ENCODE measurements at regions not wholly inside any gene's neighbourhood (a gene's known extent, or its start where the extent isn't known, plus 50 kb on each side); places are given as distances from the start of the nearest gene placed in this dataset.

DNA sequence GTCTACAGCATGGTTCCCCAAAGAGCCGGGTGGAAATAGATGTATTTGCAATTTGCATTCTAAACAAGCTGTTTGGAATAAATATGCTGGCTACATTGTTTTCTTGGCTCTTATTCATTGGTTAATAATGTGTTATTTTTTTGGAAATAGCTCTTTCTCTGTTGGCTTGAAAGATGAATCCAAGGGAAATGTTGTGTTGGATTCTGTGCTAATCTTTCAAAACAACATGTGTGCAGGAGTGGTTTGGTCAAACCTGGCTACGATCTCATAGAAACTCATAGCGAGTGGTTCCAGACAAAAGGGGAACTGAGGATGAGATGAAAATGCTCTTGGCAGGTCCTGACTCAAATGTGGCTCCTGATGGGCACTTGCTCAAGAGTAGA, 63.7 kb upstream of the CXCL14 start:
- no peak for ATAC-seq
- H3K27ac Mint-ChIP-seq: no peak overlapping the region
- H3K4me1 Mint-ChIP-seq: no peaks in the 10 kb centered on the region
- no peak overlapping the region for H3K4me3 Mint-ChIP-seq
- DNase-seq: no peak
- H3K27me3 Mint-ChIP-seq: peaks cover 15% of the 10 kb centered on the region
- H3K36me3 Mint-ChIP-seq (ENCODE audit: low read depth): no peaks in the 10 kb centered on the region
- no peaks in the 10 kb centered on the region for H3K9me3 ChIP-seq (ENCODE audit: control insufficient read depth, low read length, poor library complexity, severe bottlenecking)

- H3K36me3 Mint-ChIP-seq (ENCODE audit: low read depth): no peaks in the 10 kb centered on the region
- no peak overlapping the region for H3K4me3 Mint-ChIP-seq
- no peak overlapping the region for H3K27ac Mint-ChIP-seq
- DNase-seq (no peak), ATAC-seq (no peak)
- H3K27me3 Mint-ChIP-seq: peaks cover 20% of the 10 kb centered on the region
- no peaks in the 10 kb centered on the region for H3K9me3 ChIP-seq (ENCODE audit: control insufficient read depth, low read length, poor library complexity, severe bottlenecking)
- no peaks in the 10 kb centered on the region for H3K4me1 Mint-ChIP-seq
Measured at GRCh38 chr5:135641734-135642487, 63.1 kb upstream of the CXCL14 start.

- no peaks in the 10 kb centered on the region for H3K36me3 Mint-ChIP-seq (ENCODE audit: low read depth)
- no peaks in the 10 kb centered on the region for H3K9me3 ChIP-seq (ENCODE audit: control insufficient read depth, low read length, poor library complexity, severe bottlenecking)
- H3K4me3 Mint-ChIP-seq: no peak overlapping the region
- no peaks in the 10 kb centered on the region for H3K4me1 Mint-ChIP-seq
- H3K27me3 Mint-ChIP-seq: peaks cover 26% of the 10 kb centered on the region
- DNase-seq (no peak), ATAC-seq (no peak)
- H3K27ac Mint-ChIP-seq: no peak overlapping the region
Measured at GRCh38 chr5:135641319-135641718, 62.5 kb upstream of the CXCL14 start.

- no peak for DNase-seq
- no peaks in the 10 kb centered on the region for H3K9me3 ChIP-seq (ENCODE audit: control insufficient read depth, low read length, poor library complexity, severe bottlenecking)
- Mint-ChIP-seq H3K4me3 (no peak overlapping the region), H3K36me3 (ENCODE audit: low read depth) (no peaks in the 10 kb centered on the region), H3K27ac (no peak overlapping the region), H3K27me3 (peaks cover 44% of the 10 kb centered on the region), H3K4me1 (no peaks in the 10 kb centered on the region)
- no peak for ATAC-seq
Measured at GRCh38 chr5:135635451-135635850, 56.7 kb upstream of the CXCL14 start.

- Mint-ChIP-seq H3K4me3 (no peak overlapping the region), H3K36me3 (ENCODE audit: low read depth) (no peaks in the 10 kb centered on the region), H3K27ac (no peak overlapping the region), H3K27me3 (peaks cover 33% of the 10 kb centered on the region), H3K4me1 (no peaks in the 10 kb centered on the region)
- no peaks in the 10 kb centered on the region for H3K9me3 ChIP-seq (ENCODE audit: control insufficient read depth, low read length, poor library complexity, severe bottlenecking)
- ATAC-seq: no peak
- DNase-seq: no peak
Measured at GRCh38 chr5:135632798-135633197, 54.0 kb upstream of the CXCL14 start.

DNA sequence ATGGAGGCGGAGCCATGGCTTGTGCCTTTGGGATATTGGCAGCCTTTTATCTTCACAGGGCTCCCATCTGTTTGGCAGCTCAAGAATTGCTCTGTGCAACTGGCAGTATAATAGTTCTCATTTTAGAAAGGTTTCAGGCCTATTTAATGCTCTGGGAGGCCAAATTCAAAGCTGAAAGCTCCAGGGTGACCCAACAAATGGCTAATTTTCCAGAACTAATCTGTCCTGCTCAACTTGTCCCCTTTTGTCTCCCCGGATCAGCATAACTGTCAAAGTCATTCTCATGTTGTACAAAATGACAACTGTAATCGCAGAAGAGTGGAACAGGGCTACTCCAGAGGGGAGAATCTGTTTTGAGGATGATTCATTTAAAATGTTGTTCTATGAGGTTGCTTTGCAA, 52.6 kb upstream of the CXCL14 start:
- no peaks in the 10 kb centered on the region for H3K36me3 Mint-ChIP-seq (ENCODE audit: low read depth)
- no peak for DNase-seq
- no peak overlapping the region for H3K4me3 Mint-ChIP-seq
- no peak for ATAC-seq
- no peaks in the 10 kb centered on the region for H3K9me3 ChIP-seq (ENCODE audit: control insufficient read depth, low read length, poor library complexity, severe bottlenecking)
- no peak overlapping the region for H3K27ac Mint-ChIP-seq
- peaks cover 25% of the 10 kb centered on the region for H3K27me3 Mint-ChIP-seq
- H3K4me1 Mint-ChIP-seq: no peaks in the 10 kb centered on the region

DNA sequence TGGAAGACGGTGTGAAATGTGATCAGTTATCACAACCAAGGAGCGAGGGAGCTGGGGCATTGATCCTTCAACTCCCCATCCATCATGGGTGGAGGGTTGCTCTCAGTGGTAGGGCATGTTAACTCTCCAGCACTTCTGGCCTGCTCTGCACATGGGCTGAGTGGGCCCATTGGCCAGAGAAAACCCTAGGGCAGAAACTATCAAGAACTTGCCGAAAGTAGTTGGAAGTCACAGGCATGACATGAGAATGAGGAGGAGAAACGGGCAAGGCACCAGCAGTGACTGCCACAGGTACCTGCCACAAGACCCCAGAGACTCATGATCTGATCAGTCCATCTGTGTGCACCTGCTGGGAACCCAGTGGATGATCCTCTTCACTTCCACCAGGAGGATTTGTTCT, 50.9 kb upstream of the CXCL14 start:
- DNase-seq: no peak
- Mint-ChIP-seq H3K36me3 (ENCODE audit: low read depth) (no peaks in the 10 kb centered on the region), H3K27ac (no peak overlapping the region), H3K4me1 (no peaks in the 10 kb centered on the region), H3K27me3 (peaks cover 17% of the 10 kb centered on the region), H3K4me3 (no peak overlapping the region)
- no peak for ATAC-seq
- H3K9me3 ChIP-seq (ENCODE audit: control insufficient read depth, low read length, poor library complexity, severe bottlenecking): no peaks in the 10 kb centered on the region

DNA sequence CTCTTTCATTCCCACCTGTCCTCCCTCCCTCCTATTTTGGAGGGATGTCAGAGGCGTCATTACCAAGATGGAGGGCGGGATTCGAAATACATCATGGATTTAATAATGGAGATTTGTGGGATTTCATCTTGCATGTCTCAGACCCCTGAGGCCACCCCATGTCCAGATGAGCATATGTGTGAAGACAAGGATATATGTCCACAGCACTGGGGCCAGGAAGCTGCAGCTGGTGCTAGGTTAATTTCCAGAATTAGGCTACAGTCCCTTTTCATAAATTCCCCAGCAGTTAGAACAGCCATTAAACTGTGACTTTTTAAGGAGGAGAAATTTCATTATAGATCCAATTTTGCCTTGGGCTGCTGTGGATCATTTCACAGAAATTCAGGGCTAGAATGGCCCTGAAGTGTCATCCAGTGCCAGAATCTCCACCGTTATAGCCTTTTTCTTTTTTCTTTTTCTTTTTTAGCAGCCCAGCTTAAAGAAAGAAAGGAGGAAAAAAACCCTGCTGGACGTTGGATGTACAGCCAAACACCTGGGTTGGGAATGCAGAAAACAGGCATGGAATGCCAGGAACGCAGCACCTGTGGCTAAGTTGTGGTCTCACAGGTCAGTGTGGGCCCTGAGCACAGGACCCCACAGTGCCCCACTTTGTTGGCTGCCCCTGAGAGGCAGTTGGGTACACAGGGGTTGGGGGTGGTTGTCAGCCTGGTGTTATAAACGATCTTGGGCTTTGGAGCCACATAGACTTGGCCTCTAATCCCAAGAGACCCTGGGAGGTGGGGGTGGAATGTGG, 50.2 kb upstream of the CXCL14 start:
- Mint-ChIP-seq H3K4me3 (no peak overlapping the region), H3K4me1 (no peaks in the 10 kb centered on the region), H3K27me3 (peaks cover 19% of the 10 kb centered on the region), H3K27ac (no peak overlapping the region), H3K36me3 (ENCODE audit: low read depth) (no peaks in the 10 kb centered on the region)
- no peak for ATAC-seq
- no peaks in the 10 kb centered on the region for H3K9me3 ChIP-seq (ENCODE audit: control insufficient read depth, low read length, poor library complexity, severe bottlenecking)
- DNase-seq: no peak

Measured in T-helper 17 cell (primary cell).